ENCODE measurements at regions not wholly inside any gene's neighbourhood (a gene's known extent, or its start where the extent isn't known, plus 50 kb on each side); places are given as distances from the start of the nearest gene placed in this dataset.

GRCh38 chr15:45743426-45744235 lies 108.8 kb downstream of the SQOR start:
- no peak for TF ChIP-seq CEBPB (IDR thresholded peaks at IDR 0.05)
- no peak for TF ChIP-seq YY1 (IDR thresholded peaks at IDR 0.05; ENCODE audit: low read depth)
- TF ChIP-seq TCF12 (IDR thresholded peaks at IDR 0.05; ENCODE audit: low read depth), result no peak
- no peak for TF ChIP-seq RAD21 (IDR thresholded peaks at IDR 0.05; ENCODE audit: low read depth)
- TF ChIP-seq NFIC (IDR thresholded peaks at IDR 0.05), result no peak
- TF ChIP-seq TAF1 (IDR thresholded peaks at IDR 0.05; ENCODE audit: low read depth), result no peak
- TF ChIP-seq EP300 (IDR thresholded peaks at IDR 0.05; ENCODE audit: borderline replicate concordance), result no peak
